WTC11 (cell line): ENCODE measurements at regions not wholly inside any gene's neighbourhood (a gene's known extent, or its start where the extent isn't known, plus 50 kb on each side); places are given as distances from the start of the nearest gene placed in this dataset.

ENCODE experiments used
- ATF3 ChIP-seq: sonication (generic); formaldehyde crosslinking; conservative IDR thresholded peaks from 2 replicates; pipeline ENCODE4 v1.8.1; 2022; ENCODE audit warnings: mild to moderate bottlenecking, missing genetic modification reagents
- CBFB ChIP-seq: sonication (generic); formaldehyde crosslinking; IDR thresholded peaks from 2 replicates; pipeline ENCODE4 v1.8.1; 2022; ENCODE audit warnings: mild to moderate bottlenecking, low read depth, missing genetic modification reagents
- CTCF ChIP-seq: fragments of 200-600 bp; IDR thresholded peaks from 2 replicates; pipeline ENCODE4 v1.8.0; 2022; ENCODE audit warnings: antibody characterized with exemption
- E2F5 ChIP-seq: sonication (generic); formaldehyde crosslinking; IDR thresholded peaks from 2 replicates; pipeline ENCODE4 v1.8.1; 2022; ENCODE audit warnings: mild to moderate bottlenecking, moderate library complexity, missing genetic modification reagents
- TP53 ChIP-seq: sonication (generic); formaldehyde crosslinking; IDR thresholded peaks from 2 replicates; pipeline ENCODE4 v1.8.1; 2023; ENCODE audit warnings: mild to moderate bottlenecking, missing genetic modification reagents
- USF1 ChIP-seq: sonication (generic); formaldehyde crosslinking; IDR thresholded peaks from 2 replicates; pipeline ENCODE4 v1.8.0; 2022; ENCODE audit warnings: mild to moderate bottlenecking, missing genetic modification reagents
- USF2 ChIP-seq: sonication (generic); formaldehyde crosslinking; IDR thresholded peaks from 2 replicates; pipeline ENCODE4 v1.8.1; 2023; ENCODE audit warnings: mild to moderate bottlenecking, missing genetic modification reagents, moderate library complexity
- ZNF416 ChIP-seq: fragments of 250-450 bp; sonication (Bioruptor Pico); IDR thresholded peaks from 2 replicates; pipeline ENCODE4 v1.9.0; 2021; ENCODE audit warnings: mild to moderate bottlenecking, inconsistent platforms

- no peak for TF ChIP-seq ATF3 (CRISPR knock-in tag)
- TF ChIP-seq USF1 (CRISPR knock-in tag) = no peak
- TF ChIP-seq CTCF = no peak
- TF ChIP-seq TP53 (CRISPR knock-in tag) = no peak
- no peak for TF ChIP-seq CBFB (CRISPR knock-in tag)
- TF ChIP-seq E2F5 (CRISPR knock-in tag) = no peak
- no peak for TF ChIP-seq USF2 (CRISPR knock-in tag)
- no peak for TF ChIP-seq ZNF416 (CRISPR knock-in tag)
Observed at GRCh38 chr5:21159510-21160059, 1171.6 kb upstream of the CDH18 start.
